SU-DHL-6 (cell line): ENCODE measurements at regions not wholly inside any gene's neighbourhood (a gene's known extent, or its start where the extent isn't known, plus 50 kb on each side); places are given as distances from the start of the nearest gene placed in this dataset.

ENCODE experiments used
- H2AFZ ChIP-seq: fragments of 200-600 bp; sonication (generic); 2 replicates; pipeline ENCODE4 v1.6.1; 2014; ENCODE audit warnings: low read depth, mild to moderate bottlenecking, moderate library complexity, mixed read lengths, antibody characterized with exemption, low read length; ENCODE audit not compliant: severe bottlenecking
- H3F3A ChIP-seq: fragments of 200-600 bp; shearing (Covaris generic); 2 replicates; pipeline ENCODE4 v1.6.0; 2016; ENCODE audit warnings: antibody characterized with exemption, mild to moderate bottlenecking; ENCODE audit not compliant: insufficient read depth
- H3K27ac ChIP-seq: fragments of 200-600 bp; sonication (generic); 2 replicates; pipeline ENCODE4 v1.5.1; 2016; ENCODE audit warnings: low read depth, mild to moderate bottlenecking, low read length, moderate library complexity, mixed read lengths
- H3K27me3 ChIP-seq: fragments of 200-600 bp; sonication (generic), shearing (Covaris generic); 2 replicates; pipeline ENCODE4 v1.6.0; 2014; ENCODE audit warnings: mild to moderate bottlenecking, low read length
- H3K36me3 ChIP-seq: fragments of 200-600 bp; sonication (generic); 2 replicates; pipeline ENCODE4 v1.6.1; 2014; ENCODE audit warnings: mild to moderate bottlenecking, low read length, mixed read lengths
- H3K4me2 ChIP-seq: fragments of 300-600, 200-600 bp; shearing (Covaris generic), sonication (generic); 2 replicates; pipeline ENCODE4 v1.6.0; 2014; ENCODE audit warnings: low read length, low read depth, mild to moderate bottlenecking; ENCODE audit not compliant: poor library complexity, severe bottlenecking
- H3K4me3 ChIP-seq: fragments of 200-600 bp; sonication (generic); 2 replicates; pipeline ENCODE4 v1.5.1; 2014; ENCODE audit warnings: antibody characterized with exemption, low read length, mild to moderate bottlenecking, mixed read lengths; ENCODE audit not compliant: insufficient read depth, poor library complexity, severe bottlenecking
- H3K79me2 ChIP-seq: fragments of 200-600 bp; sonication (generic); 2 replicates; pipeline ENCODE4 v1.6.1; 2014; ENCODE audit warnings: mild to moderate bottlenecking, low read length, moderate library complexity; ENCODE audit not compliant: insufficient read depth
- H3K9ac ChIP-seq: fragments of 200-600 bp; sonication (generic); 2 replicates; pipeline ENCODE4 v1.7.0; 2014; ENCODE audit warnings: mild to moderate bottlenecking, low read length
- H3K9me2 ChIP-seq: fragments of 200-600 bp; sonication (generic); replicated peaks from 2 replicates; pipeline ENCODE4 v1.6.1; 2014; ENCODE audit warnings: low read length; ENCODE audit not compliant: insufficient read depth
- H3K9me3 ChIP-seq: fragments of 200-600 bp; sonication (generic); 2 replicates; pipeline ENCODE4 v1.6.1; 2014; ENCODE audit warnings: low read length, mixed read lengths; ENCODE audit not compliant: insufficient read depth
- H4K20me1 ChIP-seq: fragments of 200-600 bp; sonication (generic); 2 replicates; pipeline ENCODE4 v1.6.1; 2014; ENCODE audit warnings: low read depth, mild to moderate bottlenecking, antibody characterized with exemption, low read length, moderate library complexity, mixed read lengths
- CTCF ChIP-seq: fragments of 200-600 bp; sonication (generic); IDR thresholded peaks from one replicate; pipeline ENCODE4 v1.5.1; 2017; ENCODE audit warnings: antibody characterized with exemption, mild to moderate bottlenecking, low read length, moderate library complexity; ENCODE audit not compliant: insufficient read depth, poor library complexity, severe bottlenecking
- EZH2phosphoT487 ChIP-seq: fragments of 200-600 bp; sonication (generic), shearing (Covaris generic); conservative IDR thresholded peaks from 2 replicates; pipeline ENCODE4 v1.6.1; 2018; ENCODE audit warnings: mild to moderate bottlenecking, antibody characterized with exemption, low read length, moderate library complexity, mixed read lengths

DNA sequence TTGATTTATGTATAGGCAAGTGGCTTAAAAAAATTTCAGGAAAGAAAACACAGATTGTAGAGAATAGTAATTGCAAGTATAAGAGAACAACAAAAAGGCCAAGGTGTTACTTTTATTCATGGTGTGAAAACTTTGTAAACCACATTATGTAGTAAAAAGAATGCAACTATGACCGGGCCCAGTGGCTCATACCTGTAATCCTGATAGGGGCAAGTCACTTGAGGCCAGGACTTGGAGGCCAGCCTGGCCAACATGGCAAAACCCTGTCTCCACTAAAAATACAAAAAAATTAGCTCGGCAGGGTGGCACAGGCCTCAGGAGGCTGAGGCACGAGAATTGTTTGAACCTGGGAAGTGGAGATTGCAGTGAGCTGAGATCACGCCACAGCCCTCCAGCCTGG is 131.7 kb downstream of the DCK start:
- H3K79me2 ChIP-seq = no peaks in the 10 kb centered on the region
- no peaks in the 10 kb centered on the region for H3F3A ChIP-seq
- H3K4me2 ChIP-seq = no peak overlapping the region
- H4K20me1 ChIP-seq = no peaks in the 10 kb centered on the region
- TF ChIP-seq CTCF (no peak), EZH2phosphoT487 (no peak)
- no peak overlapping the region for H3K4me3 ChIP-seq
- H3K9me2 ChIP-seq = no peaks in the 10 kb centered on the region
- H3K27me3 ChIP-seq = no peaks in the 10 kb centered on the region
- H3K9me3 ChIP-seq = no peaks in the 10 kb centered on the region
- H2AFZ ChIP-seq = no peak overlapping the region
- no peaks in the 10 kb centered on the region for H3K36me3 ChIP-seq
- H3K27ac ChIP-seq = no peak overlapping the region
- no peak overlapping the region for H3K9ac ChIP-seq

DNA sequence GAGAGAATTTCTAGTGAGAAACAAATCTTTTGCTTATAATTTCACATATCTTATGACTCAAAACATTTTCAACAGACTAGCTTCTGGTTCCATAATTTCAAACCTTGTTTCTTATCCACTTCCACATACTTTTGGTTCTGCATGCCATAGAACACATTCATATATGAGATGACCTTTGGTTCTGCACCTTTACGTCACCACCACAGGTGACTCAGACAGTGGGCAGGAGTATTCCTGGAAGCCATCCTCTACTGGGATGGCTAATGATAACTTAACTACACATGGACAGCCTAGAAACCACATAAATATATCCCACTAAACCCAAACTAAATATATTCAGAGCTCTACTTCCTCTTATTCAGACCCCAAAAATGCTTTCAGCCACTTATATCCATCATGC is 133.3 kb downstream of the DCK start:
- H3K9me3 ChIP-seq = no peaks in the 10 kb centered on the region
- no peaks in the 10 kb centered on the region for H3K9me2 ChIP-seq
- TF ChIP-seq EZH2phosphoT487 (no peak), CTCF (no peak)
- H3K4me3 ChIP-seq = no peak overlapping the region
- no peaks in the 10 kb centered on the region for H3K79me2 ChIP-seq
- no peaks in the 10 kb centered on the region for H3K36me3 ChIP-seq
- H2AFZ ChIP-seq = no peak overlapping the region
- H3K9ac ChIP-seq = no peak overlapping the region
- no peaks in the 10 kb centered on the region for H3K27me3 ChIP-seq
- no peaks in the 10 kb centered on the region for H3F3A ChIP-seq
- no peak overlapping the region for H3K4me2 ChIP-seq
- no peak overlapping the region for H3K27ac ChIP-seq
- no peaks in the 10 kb centered on the region for H4K20me1 ChIP-seq

DNA sequence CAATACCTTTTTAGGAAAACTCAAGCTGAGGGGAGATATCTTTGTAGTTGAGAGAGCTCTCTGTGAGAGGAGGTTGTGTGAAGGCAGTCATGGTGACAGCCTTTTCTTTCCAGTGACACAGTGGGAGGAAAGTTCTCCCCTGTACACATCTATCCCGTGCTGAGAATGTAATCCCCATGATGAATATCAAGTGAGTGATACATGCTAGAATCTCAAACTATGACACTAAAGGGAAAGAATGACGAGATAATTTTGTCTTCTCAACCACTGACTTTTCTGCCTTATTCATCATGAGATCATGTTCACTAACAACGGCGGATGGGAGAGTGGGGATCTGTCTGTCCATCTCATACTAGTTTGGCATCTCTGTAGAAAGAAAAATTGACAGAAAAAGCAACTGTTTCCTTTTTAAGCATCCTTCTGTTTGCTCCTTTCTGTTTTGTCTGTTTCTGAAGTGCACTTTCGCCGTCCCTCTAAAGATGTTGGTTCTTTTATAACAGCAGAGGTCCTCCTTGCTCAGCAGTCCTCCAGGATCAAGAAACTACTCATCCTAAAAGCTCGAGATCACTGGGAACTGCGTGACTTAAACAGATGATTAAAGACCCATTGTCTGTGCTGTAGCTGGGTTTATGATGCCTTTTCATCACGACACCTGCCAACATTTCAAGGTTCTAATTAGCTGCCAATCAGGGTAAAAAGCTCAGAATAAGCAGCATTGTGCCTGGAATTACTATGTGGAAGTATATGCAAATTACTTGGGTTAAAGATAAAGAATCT is 137.6 kb downstream of the DCK start:
- Histone ChIP-seq H3K36me3 (no peaks in the 10 kb centered on the region), H4K20me1 (no peaks in the 10 kb centered on the region), H3K79me2 (no peaks in the 10 kb centered on the region), H3K9me3 (no peaks in the 10 kb centered on the region), H2AFZ (no peak overlapping the region), H3K9me2 (no peaks in the 10 kb centered on the region), H3F3A (no peaks in the 10 kb centered on the region), H3K4me3 (no peak overlapping the region), H3K27ac (no peak overlapping the region), H3K27me3 (no peaks in the 10 kb centered on the region), H3K9ac (no peak overlapping the region), H3K4me2 (no peak overlapping the region)
- TF ChIP-seq CTCF (no peak), EZH2phosphoT487 (no peak)
